Left ventricle myocardium inferior (tissue), 1 donor: ENCODE measurements at regions not wholly inside any gene's neighbourhood (a gene's known extent, or its start where the extent isn't known, plus 50 kb on each side); places are given as distances from the start of the nearest gene placed in this dataset.

Experiments
- DNase-seq: peaks from one replicate; pipeline ENCODE4 v3.0.0-alpha.2; 2020
- H3K27ac ChIP-seq: fragments of 200-600 bp; replicated peaks from 2 replicates; pipeline ENCODE4 v1.8.0; 2021
- H3K27me3 ChIP-seq: fragments of 200-600 bp; 2 replicates; pipeline ENCODE4 v1.8.0; 2021; ENCODE audit warnings: low read depth
- H3K36me3 ChIP-seq: fragments of 200-600 bp; 2 replicates; pipeline ENCODE4 v1.8.0; 2021
- H3K4me1 ChIP-seq: fragments of 200-600 bp; 2 replicates; pipeline ENCODE4 v1.8.0; 2021
- H3K4me3 ChIP-seq: fragments of 200-600 bp; 2 replicates; pipeline ENCODE4 v1.8.0; 2021; ENCODE audit warnings: mild to moderate bottlenecking, moderate library complexity
- H3K9me3 ChIP-seq: fragments of 200-600 bp; replicated peaks from 2 replicates; pipeline ENCODE4 v1.8.0; 2021
- intact Hi-C: fragments of 100-400 bp; cut with micrococcal nuclease; formaldehyde crosslinking; loops from one replicate; pipeline ENCODE4 v1.11.0; 2022
- TF ChIP-seq, protein P1 (sequence below): fragments of 200-600 bp; IDR thresholded peaks from 2 replicates; pipeline ENCODE4 v1.8.0; 2021; ENCODE audit warnings: antibody characterized with exemption, mild to moderate bottlenecking, borderline replicate concordance
- donor health status: DM: no; HTN: yes; CAD: no; lungs with severe emphysema.

GRCh38 chr12:115709540-115710011 lies 567.9 kb downstream of the MED13L start:
- Histone ChIP-seq H3K27me3 (peaks cover 11% of the 10 kb centered on the region), H3K27ac (peak overlapping the region; percentile 68), H3K36me3 (no peaks in the 10 kb centered on the region), H3K9me3 (no peaks in the 10 kb centered on the region), H3K4me3 (no peak overlapping the region), H3K4me1 (peaks cover 17% of the 10 kb centered on the region)
- TF ChIP-seq, protein P1, sequence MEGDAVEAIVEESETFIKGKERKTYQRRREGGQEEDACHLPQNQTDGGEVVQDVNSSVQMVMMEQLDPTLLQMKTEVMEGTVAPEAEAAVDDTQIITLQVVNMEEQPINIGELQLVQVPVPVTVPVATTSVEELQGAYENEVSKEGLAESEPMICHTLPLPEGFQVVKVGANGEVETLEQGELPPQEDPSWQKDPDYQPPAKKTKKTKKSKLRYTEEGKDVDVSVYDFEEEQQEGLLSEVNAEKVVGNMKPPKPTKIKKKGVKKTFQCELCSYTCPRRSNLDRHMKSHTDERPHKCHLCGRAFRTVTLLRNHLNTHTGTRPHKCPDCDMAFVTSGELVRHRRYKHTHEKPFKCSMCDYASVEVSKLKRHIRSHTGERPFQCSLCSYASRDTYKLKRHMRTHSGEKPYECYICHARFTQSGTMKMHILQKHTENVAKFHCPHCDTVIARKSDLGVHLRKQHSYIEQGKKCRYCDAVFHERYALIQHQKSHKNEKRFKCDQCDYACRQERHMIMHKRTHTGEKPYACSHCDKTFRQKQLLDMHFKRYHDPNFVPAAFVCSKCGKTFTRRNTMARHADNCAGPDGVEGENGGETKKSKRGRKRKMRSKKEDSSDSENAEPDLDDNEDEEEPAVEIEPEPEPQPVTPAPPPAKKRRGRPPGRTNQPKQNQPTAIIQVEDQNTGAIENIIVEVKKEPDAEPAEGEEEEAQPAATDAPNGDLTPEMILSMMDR, result no peak
- intact Hi-C loops, result no loop called here
- DNase-seq, result peak; percentile 70

DNA sequence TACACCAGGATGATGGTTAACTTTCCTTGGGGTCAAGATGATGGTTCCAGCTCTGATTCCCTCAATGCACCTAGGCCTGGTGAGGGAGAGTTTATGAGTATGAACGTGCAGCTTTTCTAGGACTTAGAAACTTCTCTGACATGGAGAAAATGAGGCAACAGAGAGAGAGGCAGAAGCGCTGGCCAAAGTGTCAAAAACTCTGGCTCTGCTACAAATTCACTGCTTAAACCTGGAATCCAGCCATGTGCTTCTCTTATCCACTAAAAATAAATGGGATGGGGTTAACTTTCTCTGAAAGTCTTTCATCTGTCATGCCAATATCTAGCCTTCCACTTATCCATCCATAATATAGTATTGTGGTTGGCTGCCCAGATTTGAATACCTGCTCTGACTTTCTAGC lies 568.7 kb downstream of the MED13L start:
- intact Hi-C loops, result no loop called here
- no peak for DNase-seq
- H3K4me3 ChIP-seq, result no peak overlapping the region
- peaks cover 13% of the 10 kb centered on the region for H3K27me3 ChIP-seq
- H3K4me1 ChIP-seq, result peaks cover 17% of the 10 kb centered on the region
- H3K27ac ChIP-seq, result no peak overlapping the region
- TF ChIP-seq, protein P1, result no peak
- H3K9me3 ChIP-seq, result no peaks in the 10 kb centered on the region
- no peaks in the 10 kb centered on the region for H3K36me3 ChIP-seq

GRCh38 chr12:115700896-115701465 lies 576.5 kb downstream of the MED13L start:
- no peak overlapping the region for H3K4me3 ChIP-seq
- H3K36me3 ChIP-seq, result no peaks in the 10 kb centered on the region
- peaks cover 38% of the 10 kb centered on the region for H3K27me3 ChIP-seq
- no peaks in the 10 kb centered on the region for H3K4me1 ChIP-seq
- intact Hi-C loops, result no loop called here
- no peaks in the 10 kb centered on the region for H3K9me3 ChIP-seq
- DNase-seq, result no peak
- TF ChIP-seq, protein P1, result no peak
- no peak overlapping the region for H3K27ac ChIP-seq

DNA sequence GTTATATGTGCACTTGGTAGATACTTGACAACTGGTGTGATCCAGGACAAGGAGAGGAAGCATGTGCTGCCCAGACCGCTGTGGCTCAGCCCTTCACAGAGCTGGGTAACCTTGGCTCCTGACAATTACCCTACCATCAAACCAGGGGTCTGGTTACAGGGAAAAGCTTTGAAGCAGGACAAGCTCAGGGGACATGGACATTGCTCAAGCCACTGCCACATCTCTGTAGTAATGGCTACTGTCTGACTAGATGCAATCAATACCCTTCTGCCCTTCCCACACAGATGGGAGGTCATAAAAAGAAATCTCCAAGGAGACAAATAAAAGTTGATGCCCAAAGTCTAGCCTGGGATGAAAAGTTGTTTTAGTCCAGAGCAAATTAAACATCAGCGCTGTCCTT lies 577.4 kb downstream of the MED13L start:
- Histone ChIP-seq H3K27ac (no peak overlapping the region), H3K9me3 (no peaks in the 10 kb centered on the region), H3K4me3 (no peak overlapping the region), H3K27me3 (peaks cover 38% of the 10 kb centered on the region), H3K4me1 (no peaks in the 10 kb centered on the region), H3K36me3 (no peaks in the 10 kb centered on the region)
- TF ChIP-seq, protein P1, result no peak
- no peak for DNase-seq
- intact Hi-C loops, result no loop called here

DNA sequence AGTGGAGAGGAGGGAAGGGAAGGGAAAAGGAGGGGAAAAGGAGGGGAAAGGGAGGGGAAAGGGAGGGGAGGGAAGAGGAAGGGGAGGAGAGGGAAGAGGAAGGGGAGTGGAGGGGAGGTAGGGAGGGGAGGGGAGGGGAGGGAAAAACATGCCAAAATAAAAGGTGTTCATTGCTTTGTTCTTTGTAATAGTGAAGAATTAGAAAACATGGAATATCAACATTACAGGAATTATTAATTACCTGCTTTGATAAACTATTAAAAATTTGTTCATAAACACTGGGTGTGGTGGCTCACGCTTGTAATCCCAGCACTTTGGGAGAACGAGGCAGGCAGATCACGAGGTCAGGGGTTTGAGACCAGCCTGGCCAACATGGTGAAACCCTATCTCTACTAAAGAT lies 579.2 kb downstream of the MED13L start:
- no peaks in the 10 kb centered on the region for H3K36me3 ChIP-seq
- DNase-seq, result no peak
- no peaks in the 10 kb centered on the region for H3K9me3 ChIP-seq
- H3K27me3 ChIP-seq, result peaks cover 37% of the 10 kb centered on the region
- no peak overlapping the region for H3K4me3 ChIP-seq
- intact Hi-C loops, result no loop called here
- no peaks in the 10 kb centered on the region for H3K4me1 ChIP-seq
- H3K27ac ChIP-seq, result no peak overlapping the region
- TF ChIP-seq, protein P1, result no peak
